ENCODE measurements at regions not wholly inside any gene's neighbourhood (a gene's known extent, or its start where the extent isn't known, plus 50 kb on each side); places are given as distances from the start of the nearest gene placed in this dataset.

DNA sequence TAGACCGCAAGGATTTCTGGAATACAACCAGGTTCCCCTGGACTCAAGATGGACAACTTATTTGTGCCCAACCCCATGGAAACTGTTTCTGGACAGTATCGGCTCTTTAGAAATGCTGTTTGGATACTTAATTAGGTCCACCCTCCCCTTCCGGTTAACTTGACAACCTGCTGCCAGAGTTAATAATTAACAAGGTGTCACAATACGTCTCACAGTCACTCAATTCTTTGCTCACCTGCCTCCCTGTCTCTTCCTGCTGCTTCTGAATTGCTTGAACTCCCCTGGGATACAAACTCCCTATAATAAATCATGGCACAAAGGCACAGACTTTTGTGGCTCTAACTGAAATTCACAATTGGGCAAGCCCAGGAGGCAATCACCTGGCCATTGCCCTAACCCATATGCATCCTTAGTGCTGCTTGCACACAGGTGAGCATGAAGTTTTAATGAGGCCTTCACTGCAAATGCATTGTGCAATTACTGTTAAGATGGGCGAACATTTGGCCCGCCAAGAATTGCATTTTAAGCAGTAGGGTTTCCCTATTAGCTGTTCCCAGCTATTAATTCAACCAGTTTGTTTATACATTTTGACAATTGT, 504.4 kb upstream of the NOX3 start:
- TF ChIP-seq POLR2AphosphoS5 (IDR thresholded peaks at IDR 0.05; ENCODE audit: borderline replicate concordance, low read depth, low read length) (no peak), EZH2 (IDR thresholded peaks at IDR 0.05) (no peak), FOXP2 (optimal IDR thresholded peaks at IDR 0.05; ENCODE audit: control extremely low read depth, extremely low read length, insufficient read depth) (no peak)

Measured in SK-N-MC (cell line).